Colonic mucosa (tissue), 4 donors: ENCODE measurements at regions not wholly inside any gene's neighbourhood (a gene's known extent, or its start where the extent isn't known, plus 50 kb on each side); places are given as distances from the start of the nearest gene placed in this dataset.

ENCODE experiments used
- DNase-seq: peaks from one replicate; pipeline ENCODE4 v3.0.0-alpha.2; 2020
- H3K27ac ChIP-seq: fragments of 200-600 bp; one replicate; pipeline ENCODE4 v1.8.0; 2021
- H3K27me3 ChIP-seq: fragments of 200-600 bp; one replicate; pipeline ENCODE4 v1.8.0; 2021
- H3K36me3 ChIP-seq: fragments of 200-600 bp; one replicate; pipeline ENCODE4 v1.8.0; 2021
- H3K4me1 ChIP-seq: fragments of 200-600 bp; one replicate; pipeline ENCODE4 v1.8.0; 2021; ENCODE audit warnings: mild to moderate bottlenecking
- H3K4me3 ChIP-seq: fragments of 200-600 bp; one replicate; pipeline ENCODE4 v1.8.0; 2021
- H3K9ac ChIP-seq, 2 donors: one replicate each; pipeline ENCODE4 v1.7.0; 2013; ENCODE audit warnings: control low read depth in 2 of 2, low read depth in 2 of 2, low read length in 2 of 2
- H3K9me3 ChIP-seq: fragments of 200-600 bp; one replicate; pipeline ENCODE4 v1.8.0; 2021
- intact Hi-C: fragments of 100-400 bp; cut with DNase I; formaldehyde crosslinking; loops from one replicate; pipeline ENCODE4 v1.14.1; 2022
- TF ChIP-seq, protein P1 (sequence below): fragments of 200-600 bp; IDR thresholded peaks from one replicate; pipeline ENCODE4 v1.8.0; 2022; ENCODE audit warnings: antibody characterized with exemption, mild to moderate bottlenecking
- donor health status: healthy.
- donor health status: DM: no; HTN: no; CAD: no.
- donor health status: DM: no; HTN: no; CAD: no.

- H3K9me3 ChIP-seq: no peaks in the 10 kb centered on the region
- H3K4me1 ChIP-seq: no peaks in the 10 kb centered on the region
- TF ChIP-seq, protein P1, sequence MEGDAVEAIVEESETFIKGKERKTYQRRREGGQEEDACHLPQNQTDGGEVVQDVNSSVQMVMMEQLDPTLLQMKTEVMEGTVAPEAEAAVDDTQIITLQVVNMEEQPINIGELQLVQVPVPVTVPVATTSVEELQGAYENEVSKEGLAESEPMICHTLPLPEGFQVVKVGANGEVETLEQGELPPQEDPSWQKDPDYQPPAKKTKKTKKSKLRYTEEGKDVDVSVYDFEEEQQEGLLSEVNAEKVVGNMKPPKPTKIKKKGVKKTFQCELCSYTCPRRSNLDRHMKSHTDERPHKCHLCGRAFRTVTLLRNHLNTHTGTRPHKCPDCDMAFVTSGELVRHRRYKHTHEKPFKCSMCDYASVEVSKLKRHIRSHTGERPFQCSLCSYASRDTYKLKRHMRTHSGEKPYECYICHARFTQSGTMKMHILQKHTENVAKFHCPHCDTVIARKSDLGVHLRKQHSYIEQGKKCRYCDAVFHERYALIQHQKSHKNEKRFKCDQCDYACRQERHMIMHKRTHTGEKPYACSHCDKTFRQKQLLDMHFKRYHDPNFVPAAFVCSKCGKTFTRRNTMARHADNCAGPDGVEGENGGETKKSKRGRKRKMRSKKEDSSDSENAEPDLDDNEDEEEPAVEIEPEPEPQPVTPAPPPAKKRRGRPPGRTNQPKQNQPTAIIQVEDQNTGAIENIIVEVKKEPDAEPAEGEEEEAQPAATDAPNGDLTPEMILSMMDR: no peak
- no peak overlapping the region for H3K4me3 ChIP-seq
- H3K36me3 ChIP-seq: no peaks in the 10 kb centered on the region
- H3K27ac ChIP-seq: no peak overlapping the region
- H3K27me3 ChIP-seq: no peaks in the 10 kb centered on the region
- intact Hi-C loops: no loop called here
- no peak for DNase-seq
- H3K9ac ChIP-seq: no peak overlapping the region
Measured at GRCh38 chr17:12296209-12296625, 275.5 kb downstream of the MAP2K4 start.

DNA sequence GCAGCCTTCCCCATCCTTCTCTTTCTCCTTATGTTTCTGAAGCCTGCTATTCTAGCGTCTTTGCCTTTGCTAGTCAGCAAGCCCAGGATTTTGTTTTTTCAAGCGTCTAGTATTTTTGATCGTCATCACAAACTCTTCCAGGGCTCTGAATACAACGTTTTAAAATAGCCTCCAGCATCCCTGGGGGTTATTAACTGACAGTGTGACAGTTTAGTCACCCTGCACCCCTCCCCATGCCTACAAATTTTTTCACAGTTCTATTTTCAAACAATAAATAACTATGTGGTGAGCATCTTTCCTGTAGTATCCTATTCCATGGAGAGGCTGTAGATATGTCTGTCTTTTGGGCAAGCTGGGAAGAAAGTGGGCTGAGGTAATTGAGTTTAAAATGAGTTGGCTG lies 280.9 kb downstream of the MAP2K4 start:
- DNase-seq: no peak
- TF ChIP-seq, protein P1: no peak
- H3K9ac ChIP-seq: no peak overlapping the region
- no peaks in the 10 kb centered on the region for H3K9me3 ChIP-seq
- no peaks in the 10 kb centered on the region for H3K36me3 ChIP-seq
- no peak overlapping the region for H3K4me3 ChIP-seq
- intact Hi-C loops: no loop called here
- H3K27ac ChIP-seq: no peak overlapping the region
- H3K4me1 ChIP-seq: no peaks in the 10 kb centered on the region
- H3K27me3 ChIP-seq: no peaks in the 10 kb centered on the region

- no peak for DNase-seq
- TF ChIP-seq, protein P1: no peak
- no peaks in the 10 kb centered on the region for H3K4me1 ChIP-seq
- H3K9ac ChIP-seq: no peak overlapping the region
- H3K27me3 ChIP-seq: no peaks in the 10 kb centered on the region
- no peaks in the 10 kb centered on the region for H3K9me3 ChIP-seq
- intact Hi-C loops: no loop called here
- H3K27ac ChIP-seq: no peak overlapping the region
- no peaks in the 10 kb centered on the region for H3K36me3 ChIP-seq
- H3K4me3 ChIP-seq: no peak overlapping the region
Measured at GRCh38 chr17:12302711-12303110, 282.0 kb downstream of the MAP2K4 start.

GRCh38 chr17:12310811-12311210 lies 290.1 kb downstream of the MAP2K4 start:
- no peaks in the 10 kb centered on the region for H3K9me3 ChIP-seq
- intact Hi-C loops: no loop called here
- H3K27me3 ChIP-seq: no peaks in the 10 kb centered on the region
- no peak overlapping the region for H3K9ac ChIP-seq
- H3K4me1 ChIP-seq: no peaks in the 10 kb centered on the region
- no peak for DNase-seq
- no peak overlapping the region for H3K4me3 ChIP-seq
- H3K36me3 ChIP-seq: no peaks in the 10 kb centered on the region
- no peak overlapping the region for H3K27ac ChIP-seq
- TF ChIP-seq, protein P1: no peak

- no peaks in the 10 kb centered on the region for H3K9me3 ChIP-seq
- intact Hi-C loops: no loop called here
- H3K27me3 ChIP-seq: no peaks in the 10 kb centered on the region
- TF ChIP-seq, protein P1: no peak
- no peak overlapping the region for H3K9ac ChIP-seq
- no peak overlapping the region for H3K4me3 ChIP-seq
- H3K27ac ChIP-seq: no peak overlapping the region
- DNase-seq: no peak
- no peaks in the 10 kb centered on the region for H3K36me3 ChIP-seq
- no peaks in the 10 kb centered on the region for H3K4me1 ChIP-seq
Measured at GRCh38 chr17:12312692-12313091, 292.0 kb downstream of the MAP2K4 start.

DNA sequence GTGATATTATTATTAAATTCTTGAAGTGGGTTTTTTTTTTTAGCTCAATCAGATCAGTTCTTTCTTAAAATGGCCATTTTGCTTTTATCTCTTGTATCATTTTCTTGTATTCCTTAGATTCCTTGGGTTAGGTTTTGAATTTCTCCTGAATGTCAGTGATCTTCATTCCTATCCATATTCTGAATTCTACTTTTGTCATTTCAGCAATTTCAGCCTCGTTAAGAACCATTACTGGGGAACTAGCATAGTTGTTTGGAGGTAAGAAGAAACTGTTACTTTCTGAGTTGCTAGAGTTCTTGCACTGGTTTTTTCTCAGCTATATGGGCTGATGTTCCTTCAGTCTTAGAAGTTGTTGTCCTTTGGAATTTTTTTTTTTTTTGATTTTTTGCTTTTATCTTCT lies 293.1 kb downstream of the MAP2K4 start:
- no peaks in the 10 kb centered on the region for H3K27me3 ChIP-seq
- intact Hi-C loops: no loop called here
- no peak overlapping the region for H3K4me3 ChIP-seq
- H3K36me3 ChIP-seq: no peaks in the 10 kb centered on the region
- H3K4me1 ChIP-seq: no peaks in the 10 kb centered on the region
- no peak overlapping the region for H3K27ac ChIP-seq
- H3K9me3 ChIP-seq: no peaks in the 10 kb centered on the region
- no peak overlapping the region for H3K9ac ChIP-seq
- no peak for DNase-seq
- TF ChIP-seq, protein P1: no peak
